GM19467 (cell line): ENCODE measurements at regions not wholly inside any gene's neighbourhood (a gene's known extent, or its start where the extent isn't known, plus 50 kb on each side); places are given as distances from the start of the nearest gene placed in this dataset.

Experiments
- ATAC-seq: cut with Tn5 transposase; IDR thresholded peaks from one replicate; pipeline ENCODE4 v1.9.1; 2021; ENCODE audit warnings: mild to moderate bottlenecking, moderate library complexity; ENCODE audit not compliant: unreplicated experiment

- no peak for ATAC-seq
Measured at GRCh38 chr14:97027256-97027999, 230.2 kb downstream of the VRK1 start.

DNA sequence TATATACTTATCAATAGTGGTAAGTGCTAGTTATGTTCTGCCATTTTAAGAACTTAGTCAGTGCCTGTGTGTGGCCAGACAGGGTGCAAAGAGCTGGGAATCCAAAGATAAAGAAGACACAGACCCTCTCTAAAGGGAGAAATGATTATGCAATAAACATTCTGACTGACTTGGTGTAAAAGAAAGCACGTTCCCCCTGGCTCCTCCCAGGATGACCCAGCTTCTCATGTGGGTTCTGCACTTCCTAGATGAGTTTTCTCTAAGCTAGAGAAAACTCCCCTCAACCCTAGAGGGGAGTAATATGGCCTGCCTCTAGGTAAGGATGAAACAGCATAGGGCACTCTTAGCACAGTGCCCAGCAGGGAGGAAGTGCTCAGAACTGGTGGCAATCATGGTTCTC lies 231.2 kb downstream of the VRK1 start:
- ATAC-seq: no peak

DNA sequence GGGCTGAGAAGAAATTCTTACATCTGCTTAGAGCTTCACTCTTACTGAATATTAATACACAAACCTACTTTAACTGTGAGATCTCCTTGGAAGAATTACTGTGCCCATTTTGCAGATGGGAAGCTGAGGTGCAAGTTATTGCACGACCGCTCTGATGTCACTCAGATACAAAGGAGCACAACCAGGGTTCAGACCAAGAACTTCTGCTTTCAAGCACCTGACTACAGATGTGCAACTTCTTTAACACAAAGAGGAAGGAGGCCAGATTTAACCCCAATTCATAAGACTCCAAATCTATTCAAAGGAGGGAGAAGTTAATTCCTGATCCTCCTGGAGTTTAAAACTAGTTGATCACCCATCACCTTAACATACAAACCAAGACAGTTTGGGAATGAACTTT lies 232.6 kb downstream of the VRK1 start:
- no peak for ATAC-seq

DNA sequence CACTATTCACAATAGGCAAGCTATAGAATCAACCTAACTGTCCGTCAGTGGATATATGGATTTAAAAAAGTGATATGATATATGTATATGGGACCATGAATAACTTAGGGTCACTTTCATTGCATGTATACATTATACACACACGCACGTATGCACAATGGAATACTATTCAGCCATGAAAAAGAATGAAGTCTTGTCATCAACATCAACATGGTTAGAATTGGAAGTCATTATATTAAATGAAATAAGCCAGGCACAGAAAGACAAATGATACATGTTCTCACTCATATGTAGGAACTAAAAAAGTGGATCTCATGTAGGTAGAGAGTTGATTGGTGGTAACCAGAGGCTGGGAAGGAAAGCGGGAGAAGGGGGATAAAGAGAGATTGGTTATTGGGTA lies 234.3 kb downstream of the VRK1 start:
- no peak for ATAC-seq

DNA sequence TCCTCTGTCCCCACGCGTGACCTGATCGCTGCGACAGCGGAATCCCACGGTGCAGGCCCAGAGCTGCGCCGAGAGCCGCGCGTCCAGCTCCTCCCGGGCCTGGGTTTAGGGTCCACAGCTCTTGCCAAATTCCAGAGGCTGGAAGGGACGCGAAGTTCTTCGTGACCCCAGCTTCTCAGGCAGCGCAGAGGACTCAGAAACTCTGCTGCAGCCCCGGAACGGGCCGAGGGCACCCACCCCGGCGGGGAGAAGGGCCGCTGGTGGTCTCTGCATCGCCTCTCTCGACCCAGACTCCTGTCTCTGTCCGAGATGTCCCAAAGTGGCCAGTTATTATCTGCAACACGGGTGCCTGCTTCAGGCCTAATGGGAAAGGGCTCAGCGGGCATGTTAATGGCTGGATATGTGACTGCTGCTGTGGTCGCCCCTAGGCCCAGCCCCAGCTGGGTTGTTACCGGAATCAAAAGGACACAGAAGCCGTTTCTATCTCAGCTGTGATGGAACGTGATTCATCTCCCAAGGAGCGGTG lies 236.4 kb downstream of the VRK1 start:
- no peak for ATAC-seq

DNA sequence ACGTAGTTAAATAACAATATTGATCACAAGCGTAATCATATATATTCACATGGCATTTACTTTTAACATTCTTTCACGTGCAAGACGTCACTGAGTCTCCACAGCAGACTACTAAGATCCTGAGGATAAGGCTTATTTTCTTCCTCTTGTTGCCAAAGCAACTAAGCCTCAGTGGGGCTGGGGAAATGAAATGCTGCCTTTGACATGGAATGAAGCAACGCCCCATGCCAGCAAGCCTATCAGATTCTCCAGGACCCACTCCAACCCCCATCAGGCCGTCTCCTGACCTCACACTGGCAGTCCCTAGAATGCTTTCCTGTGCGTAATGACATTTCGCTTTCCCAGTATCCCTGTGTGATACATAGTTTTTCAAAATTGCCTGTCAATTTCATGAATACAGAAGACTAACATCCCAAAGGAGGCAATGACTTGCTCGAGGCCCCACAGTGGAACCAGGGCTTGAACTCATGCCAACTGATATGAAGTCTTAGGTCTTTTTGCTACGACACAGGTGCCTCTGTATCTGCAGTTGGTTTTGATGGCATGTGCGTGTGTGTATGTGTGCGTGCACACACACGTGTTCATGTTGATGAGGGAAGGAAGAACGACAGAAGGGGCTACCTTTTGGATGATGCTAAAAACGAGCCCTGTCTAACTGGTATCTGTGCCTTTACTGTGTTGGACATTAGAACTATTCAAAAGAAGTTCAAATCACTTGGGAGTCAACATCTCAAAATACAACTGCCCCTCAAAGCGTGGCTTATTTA lies 239.1 kb downstream of the VRK1 start:
- ATAC-seq: no peak

DNA sequence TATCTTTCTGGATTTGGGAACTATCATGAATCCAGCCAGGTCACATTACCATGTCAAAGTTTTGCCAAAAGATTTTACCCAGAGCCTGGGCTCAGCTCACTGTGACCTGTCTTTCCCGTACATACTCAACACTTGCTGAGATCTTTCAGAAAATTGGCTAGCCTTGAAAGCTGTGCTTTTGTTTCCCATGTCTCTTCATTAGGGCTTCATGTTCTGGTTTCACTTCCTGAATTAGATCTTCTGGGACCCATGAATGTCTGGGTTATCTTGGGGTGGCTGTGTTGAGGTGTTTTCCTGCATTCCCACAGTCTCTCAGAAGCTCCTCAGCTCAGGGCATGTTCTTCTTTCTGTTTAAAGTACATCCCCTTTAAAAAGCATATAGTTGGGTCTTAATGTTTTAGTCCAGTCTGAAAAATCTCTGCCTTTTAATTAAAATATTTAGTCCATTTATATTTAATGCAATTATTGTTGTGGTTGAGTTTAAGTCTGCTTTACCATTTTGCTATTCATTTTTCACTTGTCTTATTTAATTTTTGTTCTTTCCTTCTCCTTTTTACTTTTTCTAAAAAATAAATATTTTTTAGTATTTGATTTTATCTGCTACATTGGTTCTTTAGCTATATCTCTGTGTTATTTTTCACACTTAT lies 242.7 kb downstream of the VRK1 start:
- ATAC-seq: no peak

GRCh38 chr14:97046967-97047366 lies 249.8 kb downstream of the VRK1 start:
- no peak for ATAC-seq

- ATAC-seq: no peak
Measured at GRCh38 chr14:97052001-97052400, 254.8 kb downstream of the VRK1 start.

DNA sequence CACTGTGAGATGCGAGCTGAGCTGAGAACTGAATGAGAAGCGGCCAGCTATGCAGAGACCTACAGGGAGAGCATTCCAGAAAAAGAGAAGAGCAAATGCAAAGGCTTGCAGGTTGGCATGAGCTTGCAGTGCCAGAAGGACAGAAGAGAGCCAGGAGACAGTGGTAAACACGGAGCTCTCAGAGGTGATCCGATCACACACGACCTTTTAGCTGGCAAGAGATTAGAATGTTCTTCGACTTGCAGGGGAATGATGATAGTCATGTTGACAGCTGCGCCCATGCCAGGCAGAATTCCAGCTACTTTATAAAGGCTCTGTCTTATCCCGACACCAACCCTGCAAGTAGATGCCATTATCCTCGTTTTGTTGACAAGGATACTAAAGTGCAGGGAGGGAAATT lies 256.8 kb downstream of the VRK1 start:
- no peak for ATAC-seq

- ATAC-seq: no peak
Measured at GRCh38 chr14:97055355-97055754, 258.2 kb downstream of the VRK1 start.

GRCh38 chr14:97056086-97056485 lies 258.9 kb downstream of the VRK1 start:
- no peak for ATAC-seq

GRCh38 chr14:97057238-97058073 lies 260.3 kb downstream of the VRK1 start:
- ATAC-seq: no peak

DNA sequence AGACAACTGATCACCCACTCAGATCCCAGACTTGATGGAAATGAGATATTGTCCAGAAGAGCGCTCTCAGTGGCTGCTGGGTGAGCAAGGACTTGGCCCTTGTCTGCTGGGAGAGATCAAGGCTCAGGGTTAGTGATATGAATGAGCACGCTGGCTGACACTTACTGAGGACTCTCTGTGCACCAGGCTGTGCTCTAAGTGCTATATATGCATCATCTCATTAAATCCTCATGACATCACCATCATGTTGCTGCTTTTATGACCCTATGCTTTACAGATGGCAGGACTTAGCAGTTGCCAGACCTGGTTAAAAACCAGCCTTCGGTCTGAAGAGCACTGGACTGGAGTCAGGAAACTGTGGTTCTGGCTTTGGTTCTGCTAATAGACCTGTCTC lies 260.9 kb downstream of the VRK1 start:
- ATAC-seq: no peak

- ATAC-seq: no peak
Measured at GRCh38 chr14:97058589-97058988, 261.4 kb downstream of the VRK1 start.

DNA sequence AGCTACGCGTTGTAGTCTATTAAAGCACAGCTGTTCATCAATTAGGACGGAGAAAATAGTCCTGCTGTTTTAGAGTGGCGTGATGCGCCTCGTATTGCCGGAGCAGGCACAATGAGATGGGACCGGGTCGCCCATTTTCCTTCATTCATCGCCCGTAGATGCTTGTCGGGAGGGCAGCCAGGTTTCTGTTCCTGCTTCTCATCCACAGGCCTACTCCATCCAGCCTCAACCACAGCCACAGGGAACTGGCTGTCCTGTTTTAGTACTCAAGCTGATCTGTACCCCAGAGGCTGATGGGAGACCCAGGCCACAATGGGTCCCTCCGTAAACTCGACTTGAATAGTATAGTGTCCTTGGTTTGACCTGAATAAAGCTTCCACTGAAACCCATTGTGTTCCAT lies 264.0 kb downstream of the VRK1 start:
- ATAC-seq: no peak

DNA sequence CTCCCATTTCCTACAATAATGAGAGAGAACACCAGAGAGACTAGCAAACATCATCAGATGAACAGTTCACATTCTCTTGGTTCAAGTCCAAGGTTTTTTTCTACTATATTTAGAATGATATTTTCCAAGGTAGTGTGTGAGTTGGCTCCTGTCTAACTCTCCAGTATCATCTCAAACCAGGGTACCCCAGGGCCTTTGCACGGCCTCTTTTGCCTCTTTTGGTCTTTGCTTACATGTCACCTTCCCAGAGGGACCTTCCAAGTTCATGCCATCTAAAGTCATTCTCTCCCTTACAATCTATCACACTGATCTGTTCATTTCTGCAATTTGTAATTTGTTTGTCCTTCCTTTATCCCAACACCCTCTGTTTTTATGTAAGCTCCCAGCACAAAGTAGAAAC lies 264.5 kb downstream of the VRK1 start:
- no peak for ATAC-seq

- no peak for ATAC-seq
Measured at GRCh38 chr14:97065305-97066067, 268.3 kb downstream of the VRK1 start.

DNA sequence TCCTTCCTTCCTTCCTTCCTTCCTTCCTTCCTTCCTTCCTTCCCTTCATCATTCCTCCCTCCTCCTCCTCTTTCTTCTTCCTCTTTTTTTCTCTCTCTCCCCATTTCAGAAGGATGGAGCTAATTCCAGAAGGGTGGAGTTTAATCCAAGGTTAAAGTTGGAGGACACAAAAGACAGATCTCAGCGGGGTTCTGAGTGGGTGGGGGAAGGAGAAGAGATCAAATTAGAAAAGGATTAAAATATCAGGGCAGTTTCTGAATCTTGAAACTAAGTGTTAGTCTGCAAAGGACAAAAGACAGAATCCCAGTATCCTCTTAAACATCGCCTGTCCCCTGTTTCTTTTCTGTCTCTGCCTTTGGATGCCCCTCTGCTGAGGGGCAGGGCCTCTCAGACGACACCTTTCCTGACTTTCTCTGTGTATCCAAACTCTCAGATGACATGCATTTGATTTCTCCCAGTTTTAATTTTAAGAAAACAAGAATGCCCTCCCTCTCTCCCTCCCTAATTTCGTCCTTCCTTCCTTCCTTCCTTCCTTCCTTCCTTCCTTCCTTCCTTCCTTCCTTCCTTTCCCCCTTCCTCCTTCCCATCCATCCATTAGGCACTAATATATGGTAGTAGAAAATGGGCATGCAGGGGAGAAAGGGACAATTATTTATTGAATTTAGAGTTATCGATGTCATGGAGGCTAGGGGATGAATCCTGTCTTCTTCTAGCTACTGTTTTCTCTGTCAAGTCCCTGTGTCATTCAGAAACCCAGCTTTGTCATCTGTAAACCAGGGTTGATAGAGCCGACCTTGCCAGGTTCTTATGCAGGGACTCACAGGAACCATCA lies 269.1 kb downstream of the VRK1 start:
- ATAC-seq: no peak
